ENCODE measurements at regions not wholly inside any gene's neighbourhood (a gene's known extent, or its start where the extent isn't known, plus 50 kb on each side); places are given as distances from the start of the nearest gene placed in this dataset.

DNA sequence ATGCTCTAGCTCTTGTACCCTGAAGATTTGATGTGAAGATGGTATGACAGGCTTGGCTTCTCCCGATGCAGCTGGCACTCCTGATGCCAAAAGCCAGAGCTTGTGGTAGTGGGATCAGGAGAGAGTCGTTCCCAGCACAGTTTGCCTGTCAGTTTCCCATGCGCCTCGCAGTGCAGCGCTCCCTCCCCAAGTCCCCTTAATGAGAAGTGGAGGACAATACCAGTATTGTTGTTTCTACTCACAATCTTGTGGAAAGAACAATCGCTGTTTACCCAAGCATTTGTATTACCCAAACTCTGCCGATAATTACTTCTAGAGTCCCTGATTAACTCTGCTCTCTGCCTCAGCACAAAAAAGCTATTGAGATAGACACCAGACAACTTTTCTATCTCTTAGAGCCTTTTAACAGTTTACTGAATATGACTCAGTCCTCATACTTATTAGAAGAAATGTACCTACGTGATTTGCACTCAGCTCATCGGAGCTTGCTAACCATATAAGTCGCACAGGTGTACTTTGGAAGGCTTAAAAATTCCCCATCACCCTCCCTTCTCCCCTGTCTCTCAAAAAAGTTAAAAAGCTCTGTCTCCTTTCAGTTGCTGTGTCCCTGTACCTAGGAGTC is 283.2 kb upstream of the TMEM161B start:
- no peaks in the 10 kb centered on the region for H3K36me3 ChIP-seq

GRCh38 chr5:88550736-88551135 is 282.1 kb upstream of the TMEM161B start:
- no peaks in the 10 kb centered on the region for H3K36me3 ChIP-seq
- H3K4me3 ChIP-seq: no peak overlapping the region
- no peak for DNase-seq

More for the DNA sequence above, 283.2 kb upstream of the TMEM161B start:
- H3K27ac ChIP-seq: no peak overlapping the region
- no peaks in the 10 kb centered on the region for H3K4me1 ChIP-seq
- no peak overlapping the region for H3K4me3 ChIP-seq
- intact Hi-C loops (cut with DNase I): no loop called here
- ATAC-seq (no peak), DNase-seq (no peak)
- TF ChIP-seq, protein P1, sequence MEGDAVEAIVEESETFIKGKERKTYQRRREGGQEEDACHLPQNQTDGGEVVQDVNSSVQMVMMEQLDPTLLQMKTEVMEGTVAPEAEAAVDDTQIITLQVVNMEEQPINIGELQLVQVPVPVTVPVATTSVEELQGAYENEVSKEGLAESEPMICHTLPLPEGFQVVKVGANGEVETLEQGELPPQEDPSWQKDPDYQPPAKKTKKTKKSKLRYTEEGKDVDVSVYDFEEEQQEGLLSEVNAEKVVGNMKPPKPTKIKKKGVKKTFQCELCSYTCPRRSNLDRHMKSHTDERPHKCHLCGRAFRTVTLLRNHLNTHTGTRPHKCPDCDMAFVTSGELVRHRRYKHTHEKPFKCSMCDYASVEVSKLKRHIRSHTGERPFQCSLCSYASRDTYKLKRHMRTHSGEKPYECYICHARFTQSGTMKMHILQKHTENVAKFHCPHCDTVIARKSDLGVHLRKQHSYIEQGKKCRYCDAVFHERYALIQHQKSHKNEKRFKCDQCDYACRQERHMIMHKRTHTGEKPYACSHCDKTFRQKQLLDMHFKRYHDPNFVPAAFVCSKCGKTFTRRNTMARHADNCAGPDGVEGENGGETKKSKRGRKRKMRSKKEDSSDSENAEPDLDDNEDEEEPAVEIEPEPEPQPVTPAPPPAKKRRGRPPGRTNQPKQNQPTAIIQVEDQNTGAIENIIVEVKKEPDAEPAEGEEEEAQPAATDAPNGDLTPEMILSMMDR (IDR thresholded peaks at IDR 0.05): no peak
- no peaks in the 10 kb centered on the region for H3K9me3 ChIP-seq
- no peaks in the 10 kb centered on the region for H3K27me3 ChIP-seq

DNA sequence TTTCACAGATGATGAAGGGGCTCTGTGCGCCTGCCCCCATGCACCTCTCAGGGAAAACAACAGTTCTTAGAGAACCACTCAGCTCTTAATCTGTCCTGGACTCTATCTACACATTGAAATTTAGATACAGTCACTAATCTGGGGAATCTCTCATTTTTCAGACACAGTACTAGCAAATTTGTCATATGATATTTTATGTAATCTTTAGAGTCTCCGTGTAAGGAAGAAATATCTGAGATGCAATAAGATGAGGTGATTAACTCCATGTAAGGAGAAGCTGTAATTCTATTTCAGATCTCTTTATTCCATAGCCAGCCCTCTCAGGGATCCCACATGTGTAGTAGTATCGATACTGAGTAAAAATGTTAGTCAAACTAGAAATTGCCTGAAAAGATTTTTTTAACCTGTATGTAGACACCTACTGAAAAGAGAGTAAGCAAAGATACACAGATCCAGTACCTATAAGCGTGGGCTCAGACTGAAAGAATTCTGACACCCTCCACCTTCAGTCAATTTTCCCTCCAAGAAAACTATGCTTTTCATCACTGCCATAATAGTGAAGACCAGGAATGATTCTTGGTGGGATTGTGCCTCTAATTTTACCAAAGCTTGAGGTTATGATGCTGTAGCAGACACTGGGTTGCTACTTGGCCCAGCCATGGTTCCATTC is 279.6 kb upstream of the TMEM161B start:
- no peak overlapping the region for H3K4me3 ChIP-seq
- ATAC-seq (no peak), DNase-seq (no peak)
- no peaks in the 10 kb centered on the region for H3K36me3 ChIP-seq
- no peaks in the 10 kb centered on the region for H3K4me1 ChIP-seq
- H3K27ac ChIP-seq: no peak overlapping the region
- H3K9me3 ChIP-seq: no peaks in the 10 kb centered on the region
- TF ChIP-seq, protein P1 (IDR thresholded peaks at IDR 0.05): no peak
- no peaks in the 10 kb centered on the region for H3K27me3 ChIP-seq
- intact Hi-C loops (cut with DNase I): no loop called here

More at GRCh38 chr5:88550736-88551135, 282.1 kb upstream of the TMEM161B start:
- Histone ChIP-seq H3K27ac (no peak overlapping the region), H3K4me1 (no peaks in the 10 kb centered on the region), H3K9me3 (no peaks in the 10 kb centered on the region), H3K27me3 (no peaks in the 10 kb centered on the region)
- TF ChIP-seq, protein P1 (IDR thresholded peaks at IDR 0.05): no peak
- ATAC-seq: no peak
- intact Hi-C loops (cut with DNase I): no loop called here

GRCh38 chr5:88545338-88545737 is 276.7 kb upstream of the TMEM161B start:
- no peak overlapping the region for H3K4me3 ChIP-seq
- no peak for DNase-seq
- no peak for ATAC-seq
- TF ChIP-seq, protein P1 (IDR thresholded peaks at IDR 0.05): no peak
- no peaks in the 10 kb centered on the region for H3K27me3 ChIP-seq
- no peaks in the 10 kb centered on the region for H3K9me3 ChIP-seq
- H3K27ac ChIP-seq: no peak overlapping the region
- intact Hi-C loops (cut with DNase I): no loop called here
- no peaks in the 10 kb centered on the region for H3K36me3 ChIP-seq
- no peaks in the 10 kb centered on the region for H3K4me1 ChIP-seq

GRCh38 chr5:88544671-88545070 is 276.0 kb upstream of the TMEM161B start:
- TF ChIP-seq, protein P1 (IDR thresholded peaks at IDR 0.05): no peak
- ATAC-seq: no peak
- H3K27ac ChIP-seq: no peak overlapping the region

More at GRCh38 chr5:88544671-88545070, 276.0 kb upstream of the TMEM161B start:
- H3K9me3 ChIP-seq: no peaks in the 10 kb centered on the region
- H3K4me3 ChIP-seq: no peak overlapping the region
- H3K27me3 ChIP-seq: no peaks in the 10 kb centered on the region
- no peaks in the 10 kb centered on the region for H3K4me1 ChIP-seq
- intact Hi-C loops (cut with DNase I): no loop called here
- no peaks in the 10 kb centered on the region for H3K36me3 ChIP-seq
- DNase-seq: no peak
